ENCODE measurements at regions not wholly inside any gene's neighbourhood (a gene's known extent, or its start where the extent isn't known, plus 50 kb on each side); places are given as distances from the start of the nearest gene placed in this dataset.

- no peak overlapping the region for H3K27ac ChIP-seq (ENCODE audit: low read depth, low read length)
- no peaks in the 10 kb centered on the region for H4K20me1 ChIP-seq (ENCODE audit: control insufficient read depth, insufficient read depth, low read depth, low read length)
- H3K4me2 ChIP-seq (ENCODE audit: low read length) = no peak overlapping the region
Measured at GRCh38 chr22:48749555-48750227, 1078.0 kb downstream of the BRD1 start.

GRCh38 chr22:48748860-48749554, 1078.7 kb downstream of the BRD1 start:
- TF ChIP-seq CTCF (IDR thresholded peaks at IDR 0.05; ENCODE audit: low read depth, low read length, poor library complexity, severe bottlenecking) (no peak), EZH2phosphoT487 (IDR thresholded peaks at IDR 0.05; ENCODE audit: borderline replicate concordance, low read length) (no peak)
- no peaks in the 10 kb centered on the region for H3K9me3 ChIP-seq (ENCODE audit: control insufficient read depth, insufficient read depth, low read length)
- H3K4me1 ChIP-seq (ENCODE audit: control insufficient read depth, low read length) = no peaks in the 10 kb centered on the region
- H3F3A ChIP-seq (ENCODE audit: control insufficient read depth, insufficient read depth) = no peaks in the 10 kb centered on the region
- no peaks in the 10 kb centered on the region for H4K20me1 ChIP-seq (ENCODE audit: control insufficient read depth, insufficient read depth, low read depth, low read length)
- no peaks in the 10 kb centered on the region for H3K27me3 ChIP-seq (ENCODE audit: control insufficient read depth, low read length)
- H3K4me3 ChIP-seq (ENCODE audit: low read length) = no peak overlapping the region
- no peaks in the 10 kb centered on the region for H3K36me3 ChIP-seq (ENCODE audit: control insufficient read depth, low read length)
- no peaks in the 10 kb centered on the region for H3K79me2 ChIP-seq (ENCODE audit: control insufficient read depth, low read length)
- H3K4me2 ChIP-seq (ENCODE audit: low read length) = no peak overlapping the region
- H3K9me2 ChIP-seq (replicated peaks; ENCODE audit: control insufficient read depth, low read length) = no peaks in the 10 kb centered on the region
- no peak overlapping the region for H3K27ac ChIP-seq (ENCODE audit: low read depth, low read length)

More at GRCh38 chr22:48749555-48750227, 1078.0 kb downstream of the BRD1 start:
- Histone ChIP-seq H3K9me2 (replicated peaks; ENCODE audit: control insufficient read depth, low read length) (no peaks in the 10 kb centered on the region), H3K36me3 (ENCODE audit: control insufficient read depth, low read length) (no peaks in the 10 kb centered on the region), H3K4me1 (ENCODE audit: control insufficient read depth, low read length) (no peaks in the 10 kb centered on the region), H3K27me3 (ENCODE audit: control insufficient read depth, low read length) (no peaks in the 10 kb centered on the region), H3F3A (ENCODE audit: control insufficient read depth, insufficient read depth) (no peaks in the 10 kb centered on the region), H3K79me2 (ENCODE audit: control insufficient read depth, low read length) (no peaks in the 10 kb centered on the region), H3K9me3 (ENCODE audit: control insufficient read depth, insufficient read depth, low read length) (no peaks in the 10 kb centered on the region), H3K4me3 (ENCODE audit: low read length) (no peak overlapping the region)
- TF ChIP-seq CTCF (IDR thresholded peaks at IDR 0.05; ENCODE audit: low read depth, low read length, poor library complexity, severe bottlenecking) (no peak), EZH2phosphoT487 (IDR thresholded peaks at IDR 0.05; ENCODE audit: borderline replicate concordance, low read length) (no peak)

- Histone ChIP-seq H3K9me2 (replicated peaks; ENCODE audit: control insufficient read depth, low read length) (no peaks in the 10 kb centered on the region), H3K27me3 (ENCODE audit: control insufficient read depth, low read length) (no peaks in the 10 kb centered on the region), H3K9me3 (ENCODE audit: control insufficient read depth, insufficient read depth, low read length) (no peaks in the 10 kb centered on the region), H3K36me3 (ENCODE audit: control insufficient read depth, low read length) (no peaks in the 10 kb centered on the region), H3F3A (ENCODE audit: control insufficient read depth, insufficient read depth) (no peaks in the 10 kb centered on the region), H3K27ac (ENCODE audit: low read depth, low read length) (no peak overlapping the region), H3K79me2 (ENCODE audit: control insufficient read depth, low read length) (no peaks in the 10 kb centered on the region), H3K4me2 (ENCODE audit: low read length) (no peak overlapping the region), H3K4me3 (ENCODE audit: low read length) (no peak overlapping the region), H3K4me1 (ENCODE audit: control insufficient read depth, low read length) (no peaks in the 10 kb centered on the region), H4K20me1 (ENCODE audit: control insufficient read depth, insufficient read depth, low read depth, low read length) (no peaks in the 10 kb centered on the region)
- TF ChIP-seq CTCF (IDR thresholded peaks at IDR 0.05; ENCODE audit: low read depth, low read length, poor library complexity, severe bottlenecking) (no peak), EZH2phosphoT487 (IDR thresholded peaks at IDR 0.05; ENCODE audit: borderline replicate concordance, low read length) (no peak)
Measured at GRCh38 chr22:48748113-48748859, 1079.4 kb downstream of the BRD1 start.
